Effector CD8-positive, alpha-beta T cell (primary cell): ENCODE measurements at regions not wholly inside any gene's neighbourhood (a gene's known extent, or its start where the extent isn't known, plus 50 kb on each side); places are given as distances from the start of the nearest gene placed in this dataset.
"Not testable (repeated sequence)": the region's sequence is repeated elsewhere in the genome, so short reads cannot be mapped to it uniquely, and the experiment has no call there.

Experiments
- DNase-seq: peaks from one replicate; lab custom pipeline; 2025; lab: John Stamatoyannopoulos, UW

DNA sequence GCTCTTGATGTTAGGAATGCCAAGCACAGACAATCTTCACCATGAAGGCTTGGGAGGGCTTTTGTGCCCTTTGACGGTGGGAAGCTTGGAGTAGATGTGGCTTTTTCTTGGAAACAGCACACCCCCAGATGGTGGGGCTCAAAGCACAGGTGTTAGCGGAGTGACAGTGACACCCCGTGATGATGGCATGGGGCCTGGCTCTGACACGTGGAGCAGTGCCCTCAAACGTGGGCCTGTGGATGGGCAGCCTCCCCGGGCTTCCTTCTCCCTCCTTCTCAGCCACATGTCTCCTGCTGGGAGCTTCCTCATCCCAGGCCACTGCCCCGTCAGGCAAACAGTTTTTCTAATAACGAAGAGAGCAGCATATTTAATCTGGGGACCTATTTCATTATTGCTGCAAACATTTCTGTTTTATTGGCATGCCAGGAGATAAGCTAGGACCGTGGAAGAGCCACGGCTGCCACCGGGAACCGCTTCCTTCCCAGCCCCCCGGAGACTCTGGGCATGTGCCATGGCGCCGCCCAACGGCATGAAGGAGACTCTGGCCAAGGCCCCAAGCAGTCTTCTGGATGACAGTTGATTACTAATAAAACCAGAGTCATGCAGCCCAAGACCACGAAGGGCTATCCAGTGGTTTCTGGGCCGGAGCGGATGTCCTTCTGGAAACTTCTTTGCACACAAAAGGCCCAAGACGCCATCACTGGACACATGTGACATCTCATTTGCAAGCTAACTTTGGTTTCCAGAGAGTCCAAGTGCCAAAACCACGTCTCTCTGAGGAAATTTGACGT lies 280.3 kb upstream of the FOXF1 start:
- no peak for DNase-seq

DNA sequence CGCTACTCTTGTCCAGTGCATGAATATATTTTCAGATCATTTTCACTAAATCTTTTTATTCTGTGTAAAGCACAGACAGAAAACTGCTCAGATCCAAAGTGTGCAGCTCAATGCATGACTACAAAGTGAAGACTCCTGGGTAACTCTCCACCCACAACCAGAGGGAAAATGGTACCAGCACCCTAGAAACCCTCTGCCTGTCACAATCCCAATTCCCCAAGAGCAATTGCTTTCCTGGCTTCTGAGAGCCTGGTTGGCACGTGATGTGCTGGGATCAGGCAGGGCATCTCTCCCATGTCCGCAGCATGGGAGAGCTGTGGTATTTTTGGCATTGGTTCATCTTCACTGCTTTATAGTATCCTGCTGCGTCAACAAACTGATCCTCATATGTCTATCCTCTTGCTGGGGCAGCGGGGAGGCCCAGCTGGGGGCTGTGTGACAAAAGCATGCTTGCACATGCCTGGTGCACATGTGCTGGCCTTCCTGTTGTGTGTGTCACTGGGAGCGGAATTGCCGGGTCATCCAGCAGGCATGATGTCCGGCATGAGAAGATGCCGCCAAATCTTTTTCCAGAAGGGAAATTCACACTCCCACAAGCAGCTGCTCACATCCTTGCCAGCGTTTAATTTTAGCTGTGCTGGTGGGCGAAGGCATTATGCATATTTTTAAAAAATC lies 278.9 kb upstream of the FOXF1 start:
- no peak for DNase-seq

DNA sequence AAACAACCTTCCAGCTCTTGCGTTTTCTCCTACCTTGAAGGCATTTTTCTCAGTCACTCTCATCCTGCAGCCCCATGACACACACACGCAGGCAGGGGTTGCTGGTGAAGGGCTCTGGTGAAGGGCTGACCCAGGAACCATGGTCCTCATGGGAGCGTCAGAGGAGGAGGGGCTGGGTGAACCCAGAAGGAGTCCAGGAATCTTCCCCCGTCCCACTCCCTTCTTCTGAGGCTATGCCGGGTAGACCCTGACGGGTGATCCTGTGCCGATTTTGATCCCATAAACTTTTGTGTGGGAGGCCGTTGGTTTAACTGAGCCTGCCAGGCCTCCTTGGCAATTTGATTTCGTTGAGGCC lies 278.4 kb upstream of the FOXF1 start:
- DNase-seq, result no peak

DNA sequence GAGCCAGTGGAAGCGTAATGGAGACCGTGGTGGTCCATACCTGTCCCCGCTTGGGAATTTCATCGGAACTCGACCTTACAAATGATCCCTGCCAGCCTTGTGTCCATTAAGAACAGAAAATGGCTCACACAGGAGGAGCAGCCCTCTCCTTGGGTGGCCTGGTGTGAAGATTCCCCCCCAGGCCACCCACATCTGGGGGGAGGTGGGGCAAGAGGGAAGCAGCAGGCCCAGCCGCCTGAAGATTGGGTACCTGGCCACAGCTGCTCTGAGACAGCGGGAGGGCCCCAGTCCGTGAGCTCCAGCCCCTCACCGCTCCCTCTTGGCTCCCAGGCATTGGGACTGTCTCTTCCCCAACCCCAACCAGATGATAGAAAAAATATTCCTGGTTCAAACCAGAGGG lies 277.8 kb upstream of the FOXF1 start:
- no peak for DNase-seq

DNA sequence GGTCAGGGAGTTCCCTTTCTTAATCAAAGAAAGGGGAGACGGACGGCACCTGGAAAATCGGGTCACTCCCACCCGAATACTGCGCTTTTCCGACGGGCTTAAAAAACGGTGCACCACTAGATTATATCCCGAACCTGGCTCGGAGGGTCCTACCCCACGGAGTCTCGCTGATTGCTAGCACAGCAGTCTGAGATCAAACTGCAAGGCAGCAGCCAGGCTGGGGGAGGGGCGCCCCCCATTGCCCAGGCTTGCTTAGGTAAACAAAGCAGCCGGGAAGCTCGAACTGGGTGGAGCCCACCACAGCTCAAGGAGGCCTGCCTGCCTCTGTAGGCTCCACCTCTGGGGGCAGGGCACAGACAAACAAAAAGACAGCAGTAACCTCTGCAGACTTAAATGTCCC lies 276.8 kb upstream of the FOXF1 start:
- DNase-seq, result not testable (repeated sequence)

DNA sequence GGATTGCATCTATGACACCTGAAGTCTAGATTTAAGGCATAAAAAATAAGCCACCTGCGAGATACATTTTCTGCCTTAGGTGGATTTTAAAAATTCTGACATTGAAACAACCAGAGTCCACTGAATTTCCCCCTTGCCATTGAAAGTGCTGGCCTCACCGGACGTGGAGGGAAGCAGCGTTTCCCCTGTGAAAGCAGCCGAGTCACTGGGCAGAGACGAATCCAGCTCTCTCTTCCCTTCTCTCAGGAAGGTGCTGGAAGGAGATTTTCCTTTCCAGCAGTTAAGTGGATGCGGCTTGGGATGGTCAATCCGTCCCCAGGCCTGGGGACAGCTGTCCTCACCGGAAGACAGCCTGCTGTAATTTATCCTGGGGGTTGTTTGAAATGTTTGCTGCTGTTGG lies 270.9 kb upstream of the FOXF1 start:
- DNase-seq, result no peak

DNA sequence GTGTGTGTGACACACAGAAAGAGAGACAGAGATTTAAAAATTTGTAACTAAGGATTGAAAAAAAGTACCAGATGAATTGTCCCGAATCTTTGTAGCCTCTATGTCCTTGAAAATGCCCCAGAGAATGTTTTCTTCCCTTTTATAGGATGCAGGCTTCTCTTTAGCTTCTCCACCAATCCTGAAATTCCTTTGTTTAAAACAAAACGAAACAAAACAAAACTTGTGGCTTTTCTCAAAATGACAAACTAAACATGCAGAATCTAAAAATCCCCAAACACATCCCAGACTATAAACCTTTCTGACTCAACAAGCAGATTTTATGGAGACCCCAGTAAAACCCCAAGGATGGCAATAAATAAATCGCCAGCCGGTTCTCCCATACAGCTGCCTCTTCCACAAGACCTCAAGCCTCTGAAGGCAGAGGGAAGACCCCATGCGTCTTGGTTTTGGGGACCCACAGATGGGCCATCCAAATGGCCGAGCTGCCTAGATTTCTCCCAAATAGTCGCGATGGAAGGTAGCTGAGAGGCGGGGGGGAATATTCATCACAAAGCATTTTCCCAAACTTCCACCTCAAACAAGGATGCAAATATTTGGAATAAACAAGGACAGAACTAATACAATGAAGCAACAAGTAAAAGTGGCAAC lies 269.5 kb upstream of the FOXF1 start:
- no peak for DNase-seq

DNA sequence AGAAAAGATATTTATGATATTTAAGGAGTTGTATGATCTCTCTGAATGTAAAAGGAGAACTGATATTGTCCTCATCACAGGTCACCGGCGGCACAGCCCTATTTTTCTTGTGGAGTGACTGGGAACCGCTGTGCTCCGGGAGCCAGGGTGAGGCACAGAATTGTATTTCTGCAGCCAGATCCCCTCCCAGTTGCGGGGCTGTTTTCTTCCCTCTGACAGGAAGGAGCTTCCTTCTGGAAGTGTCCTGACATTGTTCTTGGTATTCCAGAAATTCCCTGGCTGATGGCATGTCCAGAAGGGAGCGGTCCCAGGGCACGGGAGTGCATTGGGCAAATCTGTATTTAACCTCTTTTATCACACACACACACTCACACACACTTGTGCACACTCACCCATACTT lies 268.6 kb upstream of the FOXF1 start:
- no peak for DNase-seq

DNA sequence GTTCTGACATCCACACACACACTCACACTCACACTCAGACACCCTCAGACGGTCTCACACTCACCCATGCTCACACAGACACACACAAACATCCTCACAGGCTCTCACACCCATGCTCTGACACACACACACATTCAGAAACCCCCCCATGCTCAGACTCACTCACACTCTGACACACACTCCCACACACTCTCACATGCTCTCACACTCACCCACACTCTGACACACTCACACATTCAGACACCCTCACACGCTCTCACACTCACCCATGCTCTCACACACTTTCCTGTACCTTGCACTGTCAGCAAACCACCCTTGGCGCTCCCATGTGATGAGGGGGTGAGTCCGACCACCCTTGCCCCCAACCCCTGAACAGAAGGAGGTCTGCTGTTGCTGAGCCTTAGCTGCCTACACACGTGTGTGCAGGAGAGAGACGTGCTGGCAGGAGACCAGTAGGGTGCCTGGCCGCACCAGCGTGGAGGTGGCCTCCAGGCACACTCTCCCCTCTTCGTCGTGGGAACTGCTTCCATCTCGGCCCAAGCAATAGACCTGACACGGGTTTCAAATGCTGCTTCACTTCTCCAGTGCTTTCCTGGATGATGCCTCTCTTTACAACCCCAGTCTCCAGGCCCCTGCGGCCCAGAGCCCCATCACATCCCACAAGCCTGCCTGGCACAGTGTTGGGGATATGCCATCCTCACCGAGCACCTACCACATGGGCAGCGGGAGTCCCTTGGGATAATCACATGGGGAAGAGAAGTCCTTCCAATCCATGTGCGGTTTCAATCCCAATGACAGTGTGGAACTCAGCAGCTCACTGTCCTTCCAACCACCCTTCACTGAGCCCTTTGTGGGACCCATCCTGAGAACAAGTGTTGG lies 267.8 kb upstream of the FOXF1 start:
- DNase-seq, result no peak

DNA sequence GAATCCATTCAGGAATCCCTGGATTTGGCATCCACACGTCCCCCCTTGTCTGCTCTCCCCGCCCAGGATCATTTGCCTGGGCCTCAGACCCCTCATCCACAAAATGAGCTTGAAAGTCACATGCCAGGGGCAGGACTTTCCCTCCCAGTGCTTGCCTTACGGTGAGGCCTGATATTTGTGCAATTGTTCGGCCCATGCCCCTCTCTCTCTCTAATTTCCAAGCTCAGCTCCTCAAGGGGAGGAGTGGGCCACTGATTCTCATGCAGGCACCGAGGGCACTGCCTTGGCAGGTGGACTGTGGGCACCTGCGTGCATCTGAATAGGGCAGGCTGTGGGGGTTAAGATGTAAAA lies 267.2 kb upstream of the FOXF1 start:
- no peak for DNase-seq

DNA sequence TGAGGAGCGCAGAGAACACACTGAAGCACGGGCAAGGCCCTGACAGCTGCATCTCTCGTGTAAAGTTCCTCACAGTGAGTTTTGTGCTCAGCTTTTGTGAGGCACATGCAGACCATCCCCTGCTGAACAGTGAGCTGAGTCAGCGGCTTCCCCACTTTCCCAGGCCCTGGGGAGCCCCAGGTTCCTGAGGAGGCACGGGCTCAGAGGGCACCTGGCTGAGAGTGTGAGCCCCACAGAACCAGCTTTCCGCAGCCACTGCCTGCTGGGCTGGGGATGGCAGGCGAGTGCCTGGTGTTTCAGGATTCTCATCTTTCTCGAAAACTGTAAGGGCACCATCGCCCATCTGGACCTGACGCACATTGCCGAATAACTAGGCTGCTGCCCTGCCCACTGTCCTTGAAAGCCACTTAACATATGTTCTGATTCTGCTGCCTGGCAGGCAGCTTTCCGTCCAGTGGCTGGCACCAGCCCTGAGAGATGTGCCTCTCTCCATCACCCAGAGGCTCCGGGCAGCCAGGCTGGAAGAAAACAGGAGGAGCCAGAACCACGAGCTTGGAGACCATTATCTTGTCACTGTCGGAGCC lies 266.7 kb upstream of the FOXF1 start:
- DNase-seq, result no peak

DNA sequence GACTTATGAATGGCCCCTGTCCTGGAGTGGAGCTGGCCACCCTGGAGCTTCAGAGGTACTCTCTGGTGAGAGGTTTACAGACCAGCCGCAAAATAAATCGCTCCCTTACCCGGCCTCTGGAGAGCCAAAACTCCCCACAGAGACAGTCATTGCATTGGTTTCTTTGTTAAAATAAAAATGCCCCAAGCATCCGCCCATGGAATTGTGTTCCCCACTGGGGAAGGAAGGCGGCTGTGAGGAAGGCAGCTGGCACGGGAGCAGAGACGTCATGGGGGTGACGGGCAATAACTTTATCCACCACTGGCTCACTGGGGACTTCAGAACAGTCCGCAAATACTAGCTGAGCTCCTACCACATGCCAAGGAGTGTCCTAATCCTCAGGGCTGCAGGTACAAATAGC lies 266.2 kb upstream of the FOXF1 start:
- DNase-seq, result no peak

DNA sequence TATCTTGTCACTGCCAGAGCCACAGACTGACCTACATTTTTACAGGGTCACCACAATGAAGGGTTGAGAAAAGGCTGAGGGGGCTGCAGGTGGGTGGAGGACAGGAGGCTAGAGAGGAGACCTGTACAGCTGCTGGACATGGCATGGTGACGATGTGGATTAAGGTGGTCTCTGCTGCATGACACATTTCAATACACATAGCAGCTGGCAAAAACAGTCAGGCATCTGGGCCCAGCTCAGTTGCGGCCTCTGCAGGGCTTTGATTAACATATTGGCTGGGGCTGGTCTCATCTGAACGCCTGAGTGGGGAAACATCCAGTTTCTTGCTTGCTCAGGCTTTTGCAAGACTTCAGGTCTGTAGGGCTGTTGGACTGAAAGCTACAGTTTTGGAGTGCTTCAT lies 265.4 kb upstream of the FOXF1 start:
- no peak for DNase-seq

DNA sequence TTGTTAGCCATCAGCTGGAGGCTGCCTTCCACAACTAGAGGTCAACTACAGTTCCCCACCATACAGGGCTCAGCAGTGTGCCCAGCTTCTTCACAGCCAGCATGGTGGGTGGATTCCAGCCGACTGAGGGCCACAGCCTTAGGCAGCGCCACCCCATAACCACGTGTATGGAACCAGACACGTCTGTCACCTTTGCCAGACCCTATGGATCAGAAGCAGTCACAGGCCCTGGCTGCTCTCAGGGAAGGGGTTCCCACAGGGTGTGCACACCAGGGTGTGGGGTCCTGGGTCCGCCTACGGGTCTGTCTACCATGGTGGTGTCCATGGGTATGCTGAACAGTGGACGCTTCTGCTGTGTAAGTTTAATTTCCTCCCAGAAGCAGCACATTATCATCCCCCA lies 265.0 kb upstream of the FOXF1 start:
- DNase-seq, result no peak

DNA sequence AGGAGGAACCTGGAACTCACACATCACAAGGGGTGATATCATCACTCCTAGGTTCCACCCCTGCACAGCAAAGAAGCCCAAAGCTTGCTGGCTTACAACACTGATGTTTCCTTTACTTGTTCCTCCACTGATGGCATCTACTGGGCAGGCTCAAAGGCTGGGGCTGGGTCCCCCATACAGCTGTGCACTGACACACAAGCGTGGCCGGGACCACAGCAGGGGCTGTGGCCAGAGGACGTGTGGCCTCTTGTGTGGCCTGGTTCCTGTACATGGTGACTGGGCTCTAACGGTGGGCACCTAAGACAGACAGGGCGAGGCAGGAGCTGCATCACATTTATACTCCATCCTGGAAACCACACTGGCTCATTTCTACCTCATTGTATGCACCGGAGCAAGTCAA lies 264.4 kb upstream of the FOXF1 start:
- no peak for DNase-seq

DNA sequence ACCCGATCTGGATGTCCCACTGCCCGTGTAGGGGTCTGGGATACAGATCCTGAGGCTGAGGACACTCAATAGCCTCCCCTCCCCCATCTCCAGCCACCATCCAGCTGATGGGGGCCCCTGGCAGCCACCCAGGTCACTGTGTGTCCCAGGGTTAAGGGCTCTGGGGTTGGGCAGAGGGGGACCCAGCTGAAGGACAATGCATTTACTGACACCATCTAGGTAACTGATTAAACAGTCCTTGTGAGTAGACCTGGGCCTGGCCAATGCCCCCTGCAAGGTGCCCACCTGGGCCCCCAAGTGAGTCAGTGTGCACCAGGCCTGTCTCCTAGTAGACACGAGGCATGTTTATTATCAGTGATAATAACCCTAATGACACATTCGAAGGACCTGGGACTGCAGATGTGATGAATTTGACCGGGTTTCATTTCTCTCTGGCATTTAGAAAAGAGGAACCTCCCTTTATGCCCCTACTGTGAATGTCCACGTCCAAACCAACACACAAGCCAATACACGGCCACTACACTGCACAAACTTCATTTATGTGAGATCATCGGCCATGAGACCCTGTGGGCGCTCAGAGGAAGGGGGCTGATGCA lies 261.9 kb upstream of the FOXF1 start:
- no peak for DNase-seq

DNA sequence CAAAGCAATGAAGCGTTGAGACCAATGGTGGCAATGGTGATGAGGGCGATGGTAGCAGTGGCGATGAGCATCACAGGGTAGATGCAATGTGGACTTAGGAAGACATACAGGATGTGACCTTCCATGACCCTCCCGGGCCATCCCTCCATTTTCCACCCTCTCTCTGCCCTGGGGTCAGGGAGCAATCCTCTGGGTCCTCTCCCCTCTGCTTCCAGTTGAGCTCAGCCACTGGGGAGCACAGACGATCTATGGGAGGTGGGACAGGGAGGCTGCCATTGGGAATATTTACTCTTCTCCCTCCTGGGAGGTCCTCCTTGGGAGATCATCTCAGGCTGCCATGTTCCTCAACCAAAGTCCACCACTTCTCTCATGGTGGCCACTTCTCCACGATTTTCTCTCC lies 260.7 kb upstream of the FOXF1 start:
- no peak for DNase-seq

DNA sequence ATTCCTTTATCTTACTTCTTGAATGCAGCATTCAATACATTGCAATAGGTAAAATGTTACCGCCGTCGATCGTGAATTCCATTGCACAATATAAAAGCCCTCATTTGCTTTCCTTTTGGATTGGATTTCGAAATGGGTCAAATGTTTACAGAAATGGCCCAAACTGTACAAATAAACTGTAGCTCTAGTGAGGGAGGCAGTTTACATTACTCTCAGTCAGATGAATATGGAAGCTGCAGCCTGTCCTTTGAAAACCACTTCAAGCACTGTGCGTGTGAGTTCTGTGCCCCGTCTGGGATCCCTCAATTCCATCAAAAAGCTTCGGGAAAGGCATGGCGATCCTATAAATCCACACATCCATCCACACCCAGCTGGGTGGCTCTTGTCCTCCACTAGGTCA lies 258.6 kb upstream of the FOXF1 start:
- DNase-seq, result no peak

DNA sequence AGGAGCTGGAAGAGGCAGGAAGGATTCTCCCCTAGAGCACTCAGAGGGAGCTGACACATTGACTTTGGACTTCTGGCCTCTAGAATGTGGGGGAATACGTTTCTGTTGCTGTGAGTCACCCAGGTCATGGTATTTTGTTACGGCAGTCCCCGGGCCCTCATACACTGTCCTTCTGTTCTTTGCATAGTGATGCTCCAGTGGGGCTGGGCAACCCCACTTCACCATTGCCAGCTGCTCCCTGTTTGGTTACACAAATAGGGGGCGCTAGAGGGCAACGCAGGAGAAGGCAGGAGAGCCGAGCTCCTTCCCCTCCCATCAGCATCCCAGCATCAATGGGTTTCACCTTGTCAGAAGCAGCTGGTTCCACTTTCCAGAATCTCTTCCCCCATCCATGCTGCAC lies 257.7 kb upstream of the FOXF1 start:
- no peak for DNase-seq

DNA sequence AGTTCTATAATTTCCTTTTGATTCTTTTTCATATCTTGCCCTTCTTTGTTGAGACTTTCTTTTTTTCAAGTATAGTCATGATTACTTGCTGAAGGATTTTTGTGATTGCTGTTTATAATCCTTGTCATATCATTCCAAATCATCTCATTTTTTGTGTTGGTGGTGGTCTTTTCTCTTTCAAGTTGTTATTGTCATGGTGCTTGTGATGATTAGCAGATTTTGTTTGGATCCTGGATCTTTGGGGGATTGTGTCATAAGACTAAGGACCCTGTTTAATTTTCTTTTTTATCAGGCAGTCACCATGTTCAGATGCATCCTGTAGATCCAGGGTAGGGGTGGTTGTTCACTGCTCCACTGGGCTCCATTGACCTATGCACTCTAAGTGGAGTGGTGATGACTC lies 254.4 kb upstream of the FOXF1 start:
- DNase-seq, result no peak

DNA sequence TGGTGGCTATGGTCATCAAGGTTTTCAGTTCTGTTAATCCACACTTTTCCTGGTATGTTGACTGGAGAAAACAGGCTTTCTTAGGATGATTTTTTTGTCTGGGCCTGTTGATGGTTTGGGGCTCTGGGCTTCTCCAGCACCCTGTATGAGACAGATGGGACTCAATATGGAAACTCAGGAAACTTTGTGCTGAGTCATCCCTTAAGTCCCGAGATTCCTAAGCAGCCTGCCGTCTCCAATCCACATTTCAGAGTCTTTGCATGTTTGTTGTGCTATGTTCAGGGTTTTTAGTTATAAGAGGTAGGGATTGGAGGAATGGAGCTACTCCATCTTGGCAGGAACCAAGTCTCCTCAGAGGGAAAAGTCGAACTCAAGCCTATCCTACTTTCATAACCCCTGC lies 253.3 kb upstream of the FOXF1 start:
- no peak for DNase-seq

DNA sequence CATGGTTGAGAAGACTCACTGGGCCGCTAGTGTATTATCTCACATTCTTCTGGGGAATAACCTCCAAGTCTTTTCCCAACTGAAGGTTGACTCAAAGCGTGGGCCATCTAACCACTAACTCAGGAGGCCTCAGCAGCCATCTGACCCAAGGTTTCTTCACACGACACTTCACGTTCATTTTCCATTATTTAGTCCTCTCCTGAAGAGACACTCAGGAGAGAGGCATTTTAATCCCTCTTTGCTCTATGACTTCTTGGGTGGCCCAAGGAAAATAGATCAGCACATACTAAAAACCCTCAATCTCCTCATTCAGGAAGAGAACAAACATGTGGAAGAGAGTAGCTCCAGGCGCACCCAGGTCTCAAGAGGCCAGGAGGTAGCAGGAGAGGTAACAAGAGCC lies 252.8 kb upstream of the FOXF1 start:
- DNase-seq, result no peak
